Hematopoietic multipotent progenitor cell treated with erythropoietin and hydrocortisone succinate and interleukin-3 and kit ligand, for 6 days (in vitro differentiated cells): ENCODE measurements at regions not wholly inside any gene's neighbourhood (a gene's known extent, or its start where the extent isn't known, plus 50 kb on each side); places are given as distances from the start of the nearest gene placed in this dataset.

ENCODE experiments used
- DNase-seq: peaks from one replicate; pipeline ENCODE4 v3.0.0-alpha.2; 2015

DNA sequence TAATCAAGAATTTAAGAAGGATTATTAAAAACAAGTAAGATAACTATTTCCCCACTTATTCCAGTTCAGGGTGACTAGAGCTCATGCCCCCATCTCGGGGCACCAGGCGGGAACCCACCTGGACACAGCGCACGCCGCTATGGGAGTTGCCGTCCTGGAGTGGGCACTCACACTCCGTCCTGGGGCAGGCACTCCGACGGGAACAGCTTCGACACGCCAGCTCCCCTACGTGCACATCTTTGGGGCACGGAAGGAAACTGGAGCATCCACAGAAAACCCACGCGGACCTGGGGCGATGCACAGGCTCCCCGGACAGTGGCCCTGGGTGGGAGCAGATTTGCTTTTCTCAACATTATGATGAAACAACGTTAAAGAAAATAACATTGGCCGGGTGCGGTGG lies 52.0 kb upstream of the GATA5 start:
- DNase-seq, result no peak

DNA sequence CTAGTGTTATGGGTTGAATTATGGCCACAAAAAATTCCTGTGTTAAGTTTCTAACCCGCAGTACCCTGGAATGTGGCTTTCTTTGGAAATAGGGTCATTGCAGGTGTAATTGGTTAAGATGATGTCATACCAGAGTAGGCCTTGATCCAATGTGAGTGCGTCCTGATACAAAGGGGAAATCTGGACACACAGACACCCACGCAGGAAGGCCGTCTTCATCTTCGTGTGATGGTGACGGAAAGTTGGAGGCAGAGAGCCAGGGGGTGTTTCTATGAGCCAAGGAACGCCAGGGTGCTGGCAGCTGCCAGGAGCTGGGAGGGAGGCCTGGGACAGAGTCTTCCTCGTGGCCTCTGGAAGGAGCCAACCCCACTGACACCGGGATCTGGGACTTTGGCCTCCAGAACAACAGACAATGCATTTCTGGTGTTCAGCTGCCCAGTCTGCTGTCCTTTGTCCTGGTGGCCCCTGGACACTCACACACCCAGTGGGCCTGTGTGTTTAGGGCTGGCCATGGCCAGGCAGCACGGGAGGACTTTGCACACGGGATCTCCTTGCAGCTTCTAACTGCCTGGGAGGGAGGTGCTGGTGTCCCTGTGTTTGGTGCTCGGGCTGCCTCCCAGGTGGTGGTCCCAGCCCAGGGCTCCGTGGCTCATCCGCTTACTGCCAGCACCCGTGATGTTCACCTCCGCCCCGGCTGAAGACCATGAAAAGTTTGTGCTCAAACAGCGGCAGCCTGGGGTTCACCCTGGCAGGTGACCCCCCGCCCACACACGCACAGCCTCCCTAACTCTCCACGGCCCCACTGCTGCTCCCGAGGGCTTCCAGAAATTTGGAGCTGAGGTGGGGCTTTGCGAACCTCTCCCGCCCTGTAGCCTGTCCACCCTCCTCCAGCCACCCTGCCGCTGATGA lies 53.4 kb upstream of the GATA5 start:
- no peak for DNase-seq

DNA sequence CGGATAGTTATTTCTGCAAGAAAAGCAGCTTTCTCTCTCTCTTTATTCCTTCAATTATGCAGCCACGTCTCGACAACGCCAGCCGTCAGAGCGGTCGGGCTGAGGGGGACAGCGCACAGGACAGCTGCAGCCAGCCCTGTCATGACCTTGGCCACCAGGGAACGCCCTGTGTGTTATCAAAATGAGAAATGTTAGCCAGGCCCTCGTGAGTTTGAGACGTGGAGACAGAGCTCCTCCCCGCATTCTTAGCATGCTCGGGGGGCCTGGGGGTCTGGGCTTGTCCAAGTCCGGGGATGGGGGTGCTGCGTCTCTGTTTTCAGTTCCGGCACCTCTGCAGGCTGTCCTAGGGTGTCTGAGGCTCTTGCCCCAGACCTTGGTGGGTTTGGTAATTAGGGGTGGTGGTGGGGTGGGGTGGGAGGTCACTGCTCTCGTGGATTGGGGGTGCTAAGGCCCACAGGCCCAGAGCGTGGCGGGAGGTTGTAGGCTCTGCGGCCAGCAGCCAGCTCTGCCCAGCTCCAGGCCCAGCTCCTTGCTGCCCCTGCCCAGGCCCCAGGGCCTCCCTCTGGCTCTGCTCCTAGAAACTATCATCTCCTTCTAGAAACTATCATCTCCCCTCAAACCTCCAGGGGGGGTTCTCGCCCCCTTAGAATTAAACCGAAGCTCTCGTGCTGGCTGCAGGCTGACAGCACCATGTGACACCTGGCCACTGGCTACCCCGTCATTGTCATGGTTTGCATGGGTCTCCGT lies 54.3 kb upstream of the GATA5 start:
- peak; percentile 52 for DNase-seq

DNA sequence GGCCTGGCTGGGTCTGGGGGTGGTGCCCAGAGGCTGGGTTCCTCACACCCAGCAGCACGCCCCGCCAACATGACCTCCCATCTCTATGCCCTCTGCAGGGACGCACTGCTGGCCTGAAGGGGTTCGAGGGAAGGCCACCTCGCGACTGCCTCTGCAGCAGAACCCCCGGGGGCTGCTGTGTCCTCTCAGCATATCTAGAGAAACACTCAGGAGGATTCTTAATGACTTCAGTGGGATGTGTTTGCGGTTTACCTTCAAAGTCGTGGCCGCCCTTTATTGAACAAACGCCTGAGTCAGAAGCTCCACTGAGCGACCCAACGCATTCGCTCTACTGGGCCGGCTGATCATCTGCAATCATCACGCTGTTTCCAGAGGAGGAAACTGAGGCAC lies 54.8 kb upstream of the GATA5 start:
- no peak for DNase-seq

DNA sequence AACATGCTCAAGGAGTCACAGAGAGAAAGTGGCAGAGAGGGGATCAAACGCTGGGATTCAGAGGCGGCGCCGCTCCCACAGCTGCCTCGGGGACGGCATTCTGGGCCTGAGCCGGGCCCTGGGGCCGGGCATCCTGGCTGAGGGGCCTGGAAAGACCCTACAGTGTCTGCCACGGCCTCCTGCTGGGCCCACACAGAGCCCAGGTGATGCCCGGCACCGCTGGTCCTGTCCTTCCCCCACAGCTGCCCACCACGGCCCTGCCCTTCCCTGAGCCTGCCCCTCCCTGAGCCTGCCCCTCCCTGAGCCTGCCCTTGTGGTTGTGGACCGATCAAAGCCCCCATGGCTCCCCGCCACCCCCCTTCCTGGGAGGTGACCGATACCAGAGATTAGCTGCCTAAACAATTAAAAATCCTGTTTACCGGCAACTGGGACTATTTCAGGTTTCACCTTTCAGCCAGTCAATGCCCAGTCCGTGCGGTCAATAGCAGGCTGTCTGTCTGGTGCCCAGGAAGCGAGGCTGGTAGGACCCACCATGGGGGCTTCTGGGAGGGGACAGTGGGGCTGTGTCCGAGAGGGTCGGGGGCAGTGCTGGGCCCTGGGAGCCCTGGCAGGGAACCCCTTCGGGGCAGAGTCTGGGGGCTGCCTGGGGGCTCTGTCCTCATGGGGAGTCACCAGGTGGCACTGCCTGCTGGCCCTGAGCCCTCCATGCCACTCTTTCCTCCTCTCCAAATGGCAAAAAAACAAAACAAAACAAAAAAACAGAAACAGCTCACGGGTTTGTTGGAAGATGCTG lies 55.4 kb upstream of the GATA5 start:
- peak; percentile 68 for DNase-seq

DNA sequence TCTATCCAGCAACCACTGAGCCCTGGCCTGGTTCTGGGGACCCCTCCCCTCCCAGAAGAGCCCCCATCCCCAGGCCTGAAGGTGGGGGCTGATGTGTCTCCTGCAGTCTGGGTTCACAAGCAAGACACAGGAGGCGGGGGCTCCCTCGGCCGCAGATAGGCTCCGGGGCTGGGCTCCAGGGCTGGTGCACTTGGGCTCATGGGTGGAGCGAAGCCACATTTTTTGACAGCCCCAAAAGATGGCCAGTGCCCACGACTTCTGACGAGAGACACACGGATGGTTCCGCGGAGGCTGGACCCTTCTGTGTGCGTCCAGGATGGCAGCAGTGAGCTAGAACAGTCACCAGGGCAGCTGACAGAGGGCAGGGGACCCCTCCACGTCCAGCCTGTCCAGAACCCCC lies 57.1 kb upstream of the GATA5 start:
- peak; percentile 58 for DNase-seq

DNA sequence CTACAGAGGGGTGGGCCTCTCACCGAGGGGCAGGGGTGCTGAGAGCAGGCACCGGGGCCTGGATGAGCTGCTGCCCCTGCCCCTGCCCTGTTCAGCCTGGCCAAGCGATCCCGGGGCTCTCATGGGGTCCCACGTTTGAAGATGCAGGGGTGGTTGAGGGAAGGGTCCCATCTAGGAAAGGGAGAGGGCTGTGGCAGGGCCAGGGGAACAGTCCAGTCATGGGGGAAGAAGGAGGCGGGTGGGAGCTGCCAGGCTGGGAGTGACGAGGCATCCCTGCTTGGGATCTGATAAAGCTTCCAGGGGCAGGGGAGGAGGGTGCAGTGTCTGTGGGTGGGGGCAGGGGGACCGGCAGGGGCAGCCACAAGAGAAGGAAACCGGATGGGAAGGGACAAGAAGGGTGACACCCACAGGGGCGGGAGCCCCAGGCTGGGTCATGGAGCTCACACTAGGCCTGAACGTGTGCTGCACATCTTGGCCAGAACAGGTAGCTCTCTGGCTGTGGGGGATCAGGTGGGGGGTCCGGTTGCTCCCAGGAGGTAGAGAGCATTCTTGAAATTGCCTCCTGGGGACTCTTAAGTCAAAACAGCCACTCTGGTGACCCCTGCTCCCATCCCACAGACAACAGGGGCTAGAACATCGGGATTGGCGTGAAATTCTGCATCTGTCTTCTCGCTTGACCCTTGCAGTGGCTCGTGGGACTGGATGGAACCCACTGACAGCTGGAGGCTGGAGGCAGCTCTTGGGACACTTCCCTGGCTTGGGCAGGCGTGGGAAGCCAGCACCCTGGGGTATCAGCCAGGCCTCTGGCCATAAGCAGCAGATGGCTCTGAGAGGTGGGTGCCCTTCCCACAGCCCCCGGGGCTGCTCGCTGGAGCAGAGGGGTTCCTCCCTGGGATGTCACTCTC lies 58.0 kb upstream of the GATA5 start:
- DNase-seq, result peak; percentile 97

DNA sequence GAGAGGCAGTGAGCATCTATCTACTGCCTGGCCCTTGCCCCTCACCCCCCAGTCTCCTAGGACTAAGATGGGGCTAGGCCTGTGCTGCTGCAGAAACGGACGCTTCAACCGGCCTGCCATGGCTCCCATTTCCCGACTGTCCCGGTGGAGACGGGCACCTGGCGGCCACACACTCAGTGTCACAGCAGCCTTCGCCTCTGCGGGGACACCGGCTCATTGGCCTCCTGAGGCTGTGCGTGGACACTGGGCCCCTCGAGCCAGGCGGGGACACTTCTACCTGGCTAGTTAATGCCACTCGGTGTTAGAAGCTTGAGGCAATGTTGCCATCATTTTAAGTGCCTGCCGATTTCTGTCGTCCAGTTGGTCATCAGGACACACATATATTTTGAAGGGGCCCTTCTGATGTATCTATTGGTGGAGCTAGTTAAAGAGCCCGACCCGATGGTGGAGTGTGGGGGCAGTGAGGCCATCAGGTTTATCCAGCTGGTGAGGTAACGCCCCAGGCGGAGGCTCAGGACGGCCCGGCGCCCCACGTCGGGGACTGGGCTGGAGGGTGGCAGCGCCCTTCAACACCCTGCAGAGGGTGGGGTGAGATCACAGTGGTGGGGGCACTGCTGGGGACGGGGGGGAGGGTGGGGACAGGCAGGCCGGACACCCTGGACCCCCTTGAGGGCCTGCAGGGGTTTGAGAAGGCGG lies 58.9 kb upstream of the GATA5 start:
- peak; percentile 61 for DNase-seq

DNA sequence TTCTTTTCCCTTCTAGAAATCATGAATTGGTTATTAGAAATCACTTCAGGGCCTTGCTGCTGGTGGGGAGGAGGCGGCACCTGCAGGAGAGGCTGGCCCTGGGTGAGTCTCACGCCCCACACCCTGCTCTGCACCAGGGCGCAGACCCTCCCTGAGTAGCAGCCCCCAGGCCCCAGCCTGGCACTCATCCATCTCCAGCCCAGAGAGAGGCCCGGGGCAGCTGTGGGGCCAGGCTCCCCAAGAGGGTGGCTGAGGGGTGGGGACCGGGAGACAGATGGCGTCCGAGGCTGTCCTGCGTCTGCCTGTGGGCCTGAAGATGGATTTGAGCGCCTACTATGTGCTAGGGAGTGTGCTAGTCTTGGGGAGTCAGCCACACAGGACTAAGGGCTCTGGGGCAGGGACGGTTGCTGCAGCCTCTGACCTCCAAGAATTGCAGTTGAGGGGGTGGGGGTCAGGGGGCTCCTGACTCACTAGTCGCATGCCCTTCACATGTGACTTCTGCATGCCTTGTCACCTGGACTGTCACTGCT lies 59.6 kb upstream of the GATA5 start:
- DNase-seq, result no peak

DNA sequence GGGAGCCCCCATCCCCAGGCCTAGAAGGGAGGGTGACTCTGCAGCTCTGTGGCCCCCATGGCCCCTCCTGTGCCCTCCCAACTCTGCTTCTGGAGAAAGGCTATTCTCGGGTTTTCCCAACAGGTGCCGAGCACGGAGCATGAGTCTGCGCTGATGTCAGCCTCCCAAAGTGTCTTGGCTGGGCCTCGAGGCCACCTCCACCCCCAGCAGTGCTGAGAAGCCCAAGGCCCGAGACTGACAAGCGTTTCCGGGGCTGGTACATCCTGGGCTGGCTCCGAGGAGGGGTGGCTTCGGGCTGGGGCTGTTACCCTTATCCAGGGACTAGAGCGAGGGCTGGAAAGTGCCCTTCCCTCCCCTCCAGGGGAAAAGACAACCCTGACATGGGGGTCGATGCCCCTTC lies 60.2 kb upstream of the GATA5 start:
- no peak for DNase-seq

DNA sequence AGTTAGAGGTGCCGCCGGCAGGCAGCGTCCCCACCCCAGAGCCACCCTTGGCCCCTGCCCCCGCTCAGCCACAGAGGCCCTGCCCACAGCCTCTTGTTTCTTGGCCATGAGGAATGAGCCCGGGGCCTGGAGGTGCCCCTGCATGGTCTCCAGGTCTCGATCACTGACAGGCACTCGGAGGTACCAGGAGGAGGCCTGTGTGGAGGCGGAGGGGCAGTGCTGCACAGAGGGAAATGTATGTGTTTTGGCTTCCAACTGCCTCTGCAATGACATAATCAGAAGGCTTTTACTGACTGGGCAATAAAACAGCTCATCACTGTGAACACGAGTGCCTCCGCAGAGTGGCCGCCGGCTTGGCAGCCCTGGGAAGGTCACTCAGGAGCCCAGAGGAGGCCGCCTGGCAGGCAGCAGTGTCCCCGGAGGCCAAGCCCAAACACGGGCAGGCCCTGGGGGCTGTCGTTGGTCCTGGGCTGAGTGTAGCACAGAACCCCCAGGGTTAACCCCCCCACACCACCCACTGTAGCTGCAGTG lies 61.1 kb upstream of the GATA5 start:
- peak; percentile 59 for DNase-seq

DNA sequence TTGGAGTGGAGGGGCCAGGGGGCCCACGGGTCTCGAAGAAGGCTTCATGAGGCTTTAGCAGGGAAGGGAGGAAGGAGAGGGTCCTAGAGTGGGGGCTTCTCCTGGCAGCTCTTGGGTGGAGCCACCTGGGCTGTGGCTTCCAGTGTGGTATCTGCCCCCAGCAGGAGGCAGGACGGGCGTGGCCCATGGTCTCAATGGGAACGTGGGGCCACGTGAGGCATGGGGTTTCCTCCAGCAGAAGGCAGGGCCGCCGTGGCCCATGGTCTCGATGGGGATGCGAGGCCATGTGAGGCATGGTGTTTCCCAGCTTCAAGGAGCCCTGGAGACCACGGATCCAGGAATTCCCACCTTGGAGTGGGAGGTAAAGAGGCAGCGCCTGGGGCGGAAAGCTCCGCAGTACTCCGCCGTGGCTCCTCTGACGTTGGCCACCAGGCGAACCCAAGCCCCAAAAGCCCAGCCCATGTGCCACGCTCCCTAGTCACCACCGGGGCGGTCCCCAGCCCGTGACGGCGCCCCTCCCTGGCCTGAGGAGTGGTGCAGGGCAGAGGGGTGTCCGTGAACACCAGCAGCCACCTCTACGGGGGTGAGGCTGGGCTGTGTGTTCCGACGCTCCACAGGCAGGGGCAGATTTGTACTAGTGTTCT lies 62.0 kb upstream of the GATA5 start:
- peak; percentile 84 for DNase-seq

DNA sequence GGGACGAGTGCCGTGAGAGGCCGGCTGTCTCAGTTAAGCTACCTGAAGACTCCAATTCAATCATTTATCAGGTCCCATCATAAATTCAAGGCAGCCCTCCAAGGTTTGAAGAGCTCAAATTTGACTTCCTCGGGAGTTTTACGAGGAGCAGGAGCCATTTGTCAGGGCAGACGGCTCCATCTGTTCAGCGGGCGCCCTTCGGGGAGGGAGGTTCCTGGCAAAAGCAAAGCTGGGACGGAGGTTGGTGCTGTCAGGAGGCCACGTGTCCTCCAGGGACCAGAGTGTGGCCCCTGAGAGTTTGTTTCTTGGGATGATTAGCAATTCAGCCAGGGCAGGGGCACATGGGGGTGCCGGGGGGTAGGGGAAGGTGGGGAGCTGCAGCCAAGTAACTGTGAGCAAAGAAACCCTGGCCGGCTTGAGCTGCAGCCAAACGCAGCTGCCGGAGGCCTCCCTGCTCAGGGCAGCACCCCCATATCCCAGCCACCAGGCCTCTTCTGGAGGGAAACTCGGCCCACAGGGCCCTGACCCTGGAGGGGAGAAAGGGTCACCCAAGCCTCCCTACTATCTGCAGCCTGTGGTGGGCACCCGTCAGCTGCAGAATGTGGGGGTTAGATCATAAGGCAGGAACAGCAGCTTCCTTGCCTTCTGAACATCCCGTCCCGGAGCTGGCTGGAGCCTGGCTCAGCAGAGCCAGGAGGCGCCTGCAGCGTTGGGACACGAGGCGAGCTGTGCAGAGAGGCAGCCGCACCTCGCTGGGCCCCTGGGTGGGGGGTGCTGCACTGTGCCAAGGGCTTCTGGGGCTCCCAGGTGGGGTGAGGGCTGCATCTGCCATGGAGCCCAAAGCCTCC lies 63.6 kb upstream of the GATA5 start:
- no peak for DNase-seq

DNA sequence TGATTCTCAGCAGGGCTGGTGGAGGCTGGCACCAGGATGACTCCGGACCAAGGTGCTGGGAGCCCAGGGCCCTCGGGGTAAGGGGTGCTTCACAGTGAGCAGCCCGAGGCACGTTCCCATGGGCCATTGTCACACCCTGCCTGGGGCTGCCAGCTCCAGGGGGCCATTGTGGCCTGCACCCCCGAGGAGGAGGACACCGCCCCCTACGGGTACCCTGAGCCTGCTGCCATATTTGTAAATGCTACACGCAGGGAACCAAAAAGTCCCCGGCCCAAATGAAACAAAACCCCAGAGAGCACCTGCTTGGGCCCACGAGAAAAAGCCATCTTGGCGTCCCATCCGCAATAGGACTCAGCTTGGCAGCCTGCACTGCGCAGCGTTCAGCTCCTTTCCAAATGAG lies 64.7 kb upstream of the GATA5 start:
- no peak for DNase-seq

DNA sequence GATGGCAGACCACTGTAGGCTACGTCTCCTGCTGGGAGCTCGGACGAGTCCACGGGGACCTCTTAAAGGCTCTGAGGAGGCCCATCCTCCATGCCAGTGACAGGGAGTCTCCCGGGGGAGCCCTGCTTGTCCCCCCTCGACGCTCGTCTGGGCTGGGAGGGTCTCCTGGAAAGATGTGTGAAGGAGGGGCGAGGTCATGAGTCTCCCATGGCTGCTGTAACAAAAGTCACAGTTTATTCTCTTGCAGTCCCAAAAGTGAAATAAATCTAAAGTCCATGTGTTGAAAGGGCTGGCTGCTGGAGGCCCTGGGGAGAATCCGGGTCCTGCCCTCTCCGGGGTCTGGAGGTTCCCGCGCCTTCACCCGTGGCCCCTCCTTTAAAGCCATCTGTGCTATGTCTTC lies 67.1 kb upstream of the GATA5 start:
- no peak for DNase-seq

DNA sequence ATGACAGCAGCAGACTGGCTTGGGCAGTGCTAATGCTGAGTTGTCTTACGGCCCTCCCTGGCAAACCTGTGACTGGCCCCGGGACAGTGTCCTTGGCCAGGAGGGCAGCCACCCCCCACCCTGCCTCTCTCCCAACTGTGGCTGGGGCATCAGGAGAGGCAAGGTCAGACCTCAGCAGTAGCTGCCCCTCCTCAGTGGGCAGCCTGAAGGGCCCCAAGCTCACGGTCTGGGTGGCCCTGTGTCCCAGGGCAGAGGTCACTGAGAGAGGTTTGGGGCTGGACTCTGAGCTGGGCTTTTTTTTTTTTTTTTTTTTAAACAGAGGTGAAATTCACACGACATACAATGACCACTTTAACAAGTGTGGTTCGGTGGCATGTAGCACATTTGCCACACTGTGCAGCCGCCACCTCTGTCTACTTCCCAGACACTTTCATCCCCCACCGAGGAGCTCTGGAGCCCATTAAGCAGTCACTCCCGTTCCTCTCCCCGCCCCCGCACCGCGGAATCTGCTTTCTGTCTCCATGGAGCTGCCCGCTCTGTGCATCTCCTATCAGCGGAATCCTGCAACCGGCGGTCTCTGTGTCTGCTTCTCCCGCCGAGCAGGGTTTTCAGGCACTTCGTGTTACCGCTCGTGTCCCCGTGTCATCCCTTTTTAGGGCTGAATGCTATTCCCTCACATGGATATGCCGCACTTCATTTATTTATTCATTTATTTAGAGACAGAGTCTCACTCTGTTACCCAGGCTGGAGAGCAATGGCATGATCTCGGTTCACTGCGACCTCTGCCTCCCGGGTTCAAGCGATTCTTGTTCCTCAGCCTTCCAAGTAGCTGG lies 67.9 kb upstream of the GATA5 start:
- DNase-seq, result no peak

DNA sequence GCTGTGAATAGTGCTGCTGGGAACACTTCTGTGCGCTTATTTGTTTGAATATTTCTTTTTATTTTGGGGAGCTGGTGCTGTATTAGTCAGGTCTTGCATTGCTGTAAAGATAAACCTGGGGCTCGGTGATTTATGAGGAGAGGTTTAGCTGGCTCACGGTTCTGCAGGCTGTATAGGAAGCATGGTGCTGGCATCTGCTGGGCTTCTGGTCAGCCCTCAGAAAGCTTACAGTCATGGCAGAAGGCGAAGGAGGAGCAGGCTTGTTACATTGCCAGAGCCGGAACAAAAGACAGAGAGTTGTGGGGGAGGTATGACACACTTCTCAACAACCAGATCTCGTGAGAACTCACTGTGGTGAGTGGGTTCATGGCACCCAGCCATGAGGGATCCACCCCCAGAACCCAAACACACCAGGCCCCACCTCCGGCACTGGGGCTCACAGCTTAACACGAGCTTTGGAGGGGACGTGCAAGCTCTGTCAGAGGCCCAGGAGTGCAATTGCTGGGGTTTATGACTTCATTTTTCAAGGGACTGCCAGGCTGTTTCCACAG lies 68.8 kb upstream of the GATA5 start:
- DNase-seq, result no peak

DNA sequence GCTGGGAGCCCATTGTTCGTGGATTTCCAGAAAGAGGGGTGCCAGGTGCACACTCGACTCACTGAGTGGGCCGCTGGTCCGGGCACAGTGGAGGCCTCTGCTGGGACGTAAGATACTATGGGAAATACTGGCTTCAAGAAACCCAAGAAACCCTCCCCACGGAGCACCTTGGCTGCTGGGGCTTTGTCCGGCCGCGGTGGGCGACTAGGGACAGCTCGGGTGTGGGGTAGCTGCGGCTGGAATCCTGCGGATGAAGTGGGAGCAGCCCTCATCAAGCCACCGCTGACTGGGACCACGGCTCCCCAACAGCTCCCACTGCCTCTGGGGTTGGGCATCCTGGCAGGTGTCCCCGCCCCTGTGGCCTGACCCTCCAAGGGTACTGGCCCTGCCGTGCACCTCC lies 69.5 kb upstream of the GATA5 start:
- DNase-seq, result no peak
